ENCODE measurements at regions not wholly inside any gene's neighbourhood (a gene's known extent, or its start where the extent isn't known, plus 50 kb on each side); places are given as distances from the start of the nearest gene placed in this dataset.

- no peak for TF ChIP-seq EZH2 (IDR thresholded peaks at IDR 0.05; ENCODE audit: insufficient read depth, poor library complexity, severe bottlenecking)
- no peak for TF ChIP-seq EZH2phosphoT487 (IDR thresholded peaks at IDR 0.05; ENCODE audit: insufficient read depth, low read depth)
Measured at GRCh38 chr12:115659422-115659821, 618.1 kb downstream of the MED13L start.

Data from GM23248 (cell line).